ENCODE measurements at regions not wholly inside any gene's neighbourhood (a gene's known extent, or its start where the extent isn't known, plus 50 kb on each side); places are given as distances from the start of the nearest gene placed in this dataset.

DNA sequence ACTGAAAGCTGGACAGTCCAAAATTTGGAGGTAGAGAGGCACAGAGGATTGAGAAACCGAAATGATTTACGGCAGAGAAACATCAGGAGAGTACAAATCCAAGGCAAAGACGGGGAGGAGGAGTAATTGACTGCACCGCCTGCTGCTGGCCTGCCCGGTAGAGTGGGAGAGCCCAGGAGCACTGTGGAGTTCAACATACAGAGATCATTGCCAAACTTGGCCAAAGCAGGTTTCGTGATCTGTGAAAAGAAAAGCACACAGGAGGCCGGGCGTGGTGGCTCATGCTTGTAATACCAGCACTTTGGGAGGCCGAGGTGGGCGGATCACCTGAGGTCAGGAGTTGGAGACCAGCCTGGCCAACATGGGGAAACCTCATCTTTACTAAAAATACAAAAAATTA lies 306.0 kb upstream of the PFKP start:
- no peak for DNase-seq
- intact Hi-C loops (cut with DNase I; ENCODE audit: low total_unique reads) = no loop called here
- Histone ChIP-seq H3K36me3 (no peaks in the 10 kb centered on the region), H3K27ac (no peak overlapping the region), H3K27me3 (no peaks in the 10 kb centered on the region), H3K4me1 (no peaks in the 10 kb centered on the region), H3K9me3 (no peaks in the 10 kb centered on the region), H3K4me3 (no peak overlapping the region)
- TF ChIP-seq, protein P1, sequence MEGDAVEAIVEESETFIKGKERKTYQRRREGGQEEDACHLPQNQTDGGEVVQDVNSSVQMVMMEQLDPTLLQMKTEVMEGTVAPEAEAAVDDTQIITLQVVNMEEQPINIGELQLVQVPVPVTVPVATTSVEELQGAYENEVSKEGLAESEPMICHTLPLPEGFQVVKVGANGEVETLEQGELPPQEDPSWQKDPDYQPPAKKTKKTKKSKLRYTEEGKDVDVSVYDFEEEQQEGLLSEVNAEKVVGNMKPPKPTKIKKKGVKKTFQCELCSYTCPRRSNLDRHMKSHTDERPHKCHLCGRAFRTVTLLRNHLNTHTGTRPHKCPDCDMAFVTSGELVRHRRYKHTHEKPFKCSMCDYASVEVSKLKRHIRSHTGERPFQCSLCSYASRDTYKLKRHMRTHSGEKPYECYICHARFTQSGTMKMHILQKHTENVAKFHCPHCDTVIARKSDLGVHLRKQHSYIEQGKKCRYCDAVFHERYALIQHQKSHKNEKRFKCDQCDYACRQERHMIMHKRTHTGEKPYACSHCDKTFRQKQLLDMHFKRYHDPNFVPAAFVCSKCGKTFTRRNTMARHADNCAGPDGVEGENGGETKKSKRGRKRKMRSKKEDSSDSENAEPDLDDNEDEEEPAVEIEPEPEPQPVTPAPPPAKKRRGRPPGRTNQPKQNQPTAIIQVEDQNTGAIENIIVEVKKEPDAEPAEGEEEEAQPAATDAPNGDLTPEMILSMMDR (IDR thresholded peaks at IDR 0.05) = no peak

DNA sequence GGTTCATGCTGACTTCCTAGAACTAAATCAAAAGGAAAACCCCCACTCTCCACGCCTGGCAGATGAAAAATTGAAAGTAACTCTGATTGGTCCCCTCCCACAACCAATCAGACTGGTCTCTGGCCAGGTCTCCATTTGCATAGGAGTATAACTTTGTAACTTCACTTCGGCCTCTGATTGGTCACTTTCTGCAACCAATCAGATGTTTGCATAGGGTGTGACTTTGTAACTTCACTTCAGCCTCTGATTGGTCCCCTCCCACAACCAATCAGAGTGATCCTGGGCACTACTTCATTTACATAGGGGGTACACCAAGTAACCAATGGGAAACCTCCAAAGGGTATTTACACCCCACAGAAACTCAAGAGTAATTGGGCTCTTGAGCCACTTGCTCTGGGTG lies 306.6 kb upstream of the PFKP start:
- Histone ChIP-seq H3K4me1 (no peaks in the 10 kb centered on the region), H3K36me3 (no peaks in the 10 kb centered on the region), H3K4me3 (no peak overlapping the region), H3K9me3 (no peaks in the 10 kb centered on the region), H3K27ac (no peak overlapping the region), H3K27me3 (no peaks in the 10 kb centered on the region)
- intact Hi-C loops (cut with DNase I; ENCODE audit: low total_unique reads) = no loop called here
- no peak for DNase-seq
- TF ChIP-seq, protein P1 (IDR thresholded peaks at IDR 0.05) = no peak

DNA sequence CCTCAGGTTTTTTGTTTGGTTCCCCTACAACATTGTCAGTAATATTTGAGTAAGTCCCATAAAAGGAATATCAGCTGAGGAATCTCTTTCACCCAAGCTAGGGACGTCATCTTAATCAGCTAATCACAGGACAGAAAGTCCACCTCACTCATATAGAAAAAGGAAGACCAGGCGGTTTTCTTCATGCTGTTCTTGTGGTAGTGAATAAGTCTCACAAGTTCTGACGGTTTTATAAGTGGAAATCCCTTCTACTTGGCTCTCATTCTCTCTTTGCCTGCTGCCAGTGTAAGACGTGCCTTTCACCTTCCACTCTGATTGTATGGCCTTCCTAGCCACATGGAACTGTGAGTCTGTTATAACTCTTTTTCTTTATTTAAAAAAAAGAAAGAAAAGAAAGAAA lies 308.1 kb upstream of the PFKP start:
- intact Hi-C loops (cut with DNase I; ENCODE audit: low total_unique reads) = no loop called here
- H3K27ac ChIP-seq = no peak overlapping the region
- no peak for DNase-seq
- no peaks in the 10 kb centered on the region for H3K4me1 ChIP-seq
- H3K27me3 ChIP-seq = no peaks in the 10 kb centered on the region
- H3K36me3 ChIP-seq = no peaks in the 10 kb centered on the region
- no peak overlapping the region for H3K4me3 ChIP-seq
- no peaks in the 10 kb centered on the region for H3K9me3 ChIP-seq
- TF ChIP-seq, protein P1 (IDR thresholded peaks at IDR 0.05) = no peak

DNA sequence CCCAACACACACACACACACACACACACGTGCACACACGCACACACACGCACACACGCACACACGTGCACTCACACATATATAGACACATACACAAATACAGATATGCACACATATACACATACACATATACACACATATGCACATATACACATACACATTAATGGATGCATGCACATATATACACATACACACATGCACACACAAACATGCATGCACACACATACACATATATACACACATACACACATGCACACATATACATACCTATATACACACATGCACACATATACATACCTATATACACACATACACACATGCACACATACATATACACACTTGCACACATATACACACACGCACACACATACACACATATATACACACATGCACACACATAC lies 312.4 kb upstream of the PFKP start:
- intact Hi-C loops (cut with DNase I; ENCODE audit: low total_unique reads) = no loop called here
- Histone ChIP-seq H3K36me3 (no peaks in the 10 kb centered on the region), H3K27me3 (peaks cover 0 to 10% of the 10 kb centered on the region in 2 donors), H3K4me3 (no peak overlapping the region), H3K4me1 (no peaks in the 10 kb centered on the region), H3K27ac (no peak overlapping the region), H3K9me3 (no peaks in the 10 kb centered on the region)
- DNase-seq = no peak
- TF ChIP-seq, protein P1 (IDR thresholded peaks at IDR 0.05) = no peak

DNA sequence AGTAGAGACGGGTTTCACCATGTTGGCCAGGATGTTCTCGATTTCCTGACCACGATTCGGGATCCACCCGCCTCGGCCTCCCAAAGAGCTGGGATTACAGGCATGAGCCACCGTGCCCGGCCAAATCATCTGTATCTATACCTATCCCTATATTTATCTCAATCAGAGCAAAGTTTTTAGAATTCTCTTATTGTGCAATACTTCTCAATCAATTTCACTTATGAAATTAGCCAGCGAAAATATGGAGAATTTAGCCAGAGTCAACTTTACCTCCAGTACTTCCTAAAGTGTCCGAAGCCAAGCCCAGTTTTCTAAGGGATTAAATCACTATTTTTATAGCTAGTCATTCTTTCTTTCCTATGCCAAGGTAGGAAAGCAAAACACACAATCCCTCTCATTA lies 319.1 kb upstream of the PFKP start:
- no peaks in the 10 kb centered on the region for H3K4me1 ChIP-seq
- no peaks in the 10 kb centered on the region for H3K36me3 ChIP-seq
- peaks cover 0 to 11% of the 10 kb centered on the region in 2 donors for H3K27me3 ChIP-seq
- intact Hi-C loops (cut with DNase I; ENCODE audit: low total_unique reads) = no loop called here
- TF ChIP-seq, protein P1 (IDR thresholded peaks at IDR 0.05) = no peak
- H3K4me3 ChIP-seq = no peak overlapping the region
- H3K27ac ChIP-seq = no peak overlapping the region
- H3K9me3 ChIP-seq = no peaks in the 10 kb centered on the region
- no peak for DNase-seq

DNA sequence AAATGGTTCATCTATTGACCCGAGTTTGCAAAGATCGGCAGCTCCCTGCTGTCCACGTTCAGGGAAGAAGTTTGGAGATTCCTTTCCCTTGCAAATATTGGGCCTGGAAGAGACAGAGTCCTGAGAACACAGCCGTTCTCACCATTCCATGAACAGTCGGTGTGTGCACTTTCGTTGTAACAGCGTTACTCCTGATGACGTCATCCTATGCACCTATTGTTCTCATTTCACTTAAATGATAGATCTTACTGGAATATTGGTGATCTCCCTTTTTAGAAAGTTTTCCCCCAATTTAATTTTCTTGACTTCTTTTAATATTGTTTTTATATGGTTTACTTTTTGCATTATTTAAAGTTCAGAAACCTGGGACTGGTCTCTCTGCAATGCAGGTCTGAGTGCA lies 320.7 kb upstream of the PFKP start:
- no peak for DNase-seq
- peaks cover 0 to 11% of the 10 kb centered on the region in 2 donors for H3K27me3 ChIP-seq
- TF ChIP-seq, protein P1 (IDR thresholded peaks at IDR 0.05) = no peak
- intact Hi-C loops (cut with DNase I; ENCODE audit: low total_unique reads) = no loop called here
- no peaks in the 10 kb centered on the region for H3K9me3 ChIP-seq
- no peaks in the 10 kb centered on the region for H3K4me1 ChIP-seq
- H3K36me3 ChIP-seq = no peaks in the 10 kb centered on the region
- H3K4me3 ChIP-seq = no peak overlapping the region
- no peak overlapping the region for H3K27ac ChIP-seq

Measured in tibial artery (tissue), 4 donors.